ENCODE measurements at regions not wholly inside any gene's neighbourhood (a gene's known extent, or its start where the extent isn't known, plus 50 kb on each side); places are given as distances from the start of the nearest gene placed in this dataset.

DNA sequence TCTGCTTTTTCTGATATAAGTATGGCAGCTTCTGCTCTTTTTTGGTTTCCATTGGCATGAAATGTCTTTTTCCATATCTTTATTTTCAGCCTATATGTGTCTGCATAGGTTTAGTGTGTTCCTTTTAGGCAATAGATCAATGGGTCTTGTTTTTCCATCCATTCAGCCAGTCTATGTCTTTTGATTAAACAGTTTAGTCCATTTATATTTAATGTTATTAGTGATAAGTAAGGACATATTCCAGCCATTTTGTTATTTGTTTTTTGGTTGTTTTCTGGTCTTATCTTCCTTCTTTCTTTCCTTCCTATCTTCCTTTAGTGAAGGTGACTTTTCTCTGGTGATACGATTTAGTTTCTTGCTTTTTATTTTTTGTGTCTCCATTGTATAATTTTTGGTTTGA is 101.3 kb upstream of the LRRC3B start:
- DNase-seq (ENCODE audit: low read depth in 2 of 2) = no peak

DNA sequence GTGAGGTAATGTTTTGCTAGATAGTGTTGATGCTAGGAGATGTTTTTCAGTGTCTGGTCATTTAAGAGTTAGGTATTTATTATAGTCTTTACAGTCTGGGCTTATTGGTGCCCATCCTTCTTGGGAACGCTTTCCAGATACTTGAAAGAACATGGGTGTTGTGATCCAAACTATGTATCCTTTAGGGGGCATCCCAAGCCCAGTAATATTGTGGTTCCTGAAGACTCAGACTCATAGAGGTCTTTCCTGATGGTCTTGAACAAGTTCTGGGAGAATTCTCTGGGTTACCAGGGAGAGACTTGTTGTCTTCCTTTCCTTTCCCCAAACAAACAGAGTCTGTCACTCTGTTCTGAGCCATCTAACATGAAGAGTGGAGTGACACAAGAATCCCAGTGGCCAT is 99.7 kb upstream of the LRRC3B start:
- DNase-seq (ENCODE audit: low read depth in 2 of 2) = no peak

DNA sequence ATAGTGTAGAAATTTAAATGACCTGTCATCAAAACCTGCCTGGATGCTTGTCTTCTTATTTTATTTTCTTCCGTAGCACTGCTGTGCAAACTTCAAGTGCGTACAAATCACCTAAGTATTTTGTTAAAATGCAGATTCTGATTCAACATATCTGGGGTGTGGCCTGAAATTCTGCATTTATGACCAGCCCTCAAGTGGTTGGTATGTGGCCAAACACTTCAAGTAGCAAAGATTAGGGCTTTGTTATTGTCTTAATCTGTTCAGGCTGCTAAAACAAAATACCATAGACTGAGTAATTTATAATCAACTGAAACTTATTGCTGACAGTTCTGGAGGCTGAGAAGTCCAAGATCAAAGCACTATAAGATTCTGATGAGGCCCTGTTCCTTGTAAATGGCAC is 97.6 kb upstream of the LRRC3B start:
- no peak for DNase-seq (ENCODE audit: low read depth in 2 of 2)

DNA sequence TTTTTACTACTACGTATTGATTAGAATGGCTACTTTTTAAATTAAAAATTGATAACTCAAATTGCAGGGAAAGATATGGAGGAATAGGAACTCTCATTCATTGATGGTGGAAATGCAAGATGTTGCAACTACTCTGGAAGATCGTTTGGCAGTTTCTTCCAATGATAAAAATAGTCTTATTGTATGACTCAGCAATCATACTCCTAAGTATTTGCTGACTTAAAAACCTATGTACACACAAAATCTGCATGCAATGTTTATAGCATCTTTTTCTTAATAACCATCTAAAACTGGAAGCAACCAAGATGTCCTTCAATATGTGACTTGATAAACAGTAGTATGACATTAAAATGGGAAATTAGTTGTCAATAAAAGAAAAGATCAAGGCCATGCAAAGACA is 87.4 kb upstream of the LRRC3B start:
- DNase-seq (ENCODE audit: low read depth in 2 of 2) = no peak

DNA sequence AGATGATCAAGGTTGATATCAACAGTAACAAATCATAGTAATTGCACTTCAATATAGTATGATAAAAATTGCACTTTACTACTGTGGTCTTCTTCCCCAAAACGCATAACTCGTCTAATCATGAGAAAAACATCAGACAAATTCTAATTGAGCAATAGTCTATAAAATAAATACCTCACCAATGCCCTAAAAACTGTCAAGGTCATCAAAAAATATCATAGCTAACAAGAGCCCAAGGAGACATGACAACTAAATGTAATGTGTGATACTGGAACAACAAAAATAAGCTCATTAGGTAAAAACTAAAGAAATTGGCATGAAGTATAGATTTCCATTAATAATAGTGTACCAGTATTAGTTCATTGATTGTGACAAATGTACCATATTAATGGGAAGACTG is 85.6 kb upstream of the LRRC3B start:
- no peak for DNase-seq (ENCODE audit: low read depth in 2 of 2)

DNA sequence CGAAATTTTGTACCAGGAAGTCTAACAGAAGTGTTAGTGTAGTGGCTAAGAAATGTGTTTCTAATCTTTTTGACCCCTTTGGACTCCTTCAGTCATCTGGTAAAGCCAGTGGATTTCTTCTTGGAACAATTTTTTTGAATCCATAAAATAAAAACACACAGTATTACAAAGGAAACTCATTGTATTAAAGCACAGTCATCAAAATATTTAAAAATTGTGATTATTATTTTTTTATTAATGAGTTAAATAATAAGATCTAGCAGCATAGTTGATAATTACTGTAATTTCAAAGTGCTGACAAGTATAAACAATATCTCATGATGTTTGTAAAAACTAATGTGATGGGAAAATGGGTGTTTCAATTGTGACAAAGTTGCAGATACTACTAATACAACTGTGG is 72.2 kb upstream of the LRRC3B start:
- DNase-seq (ENCODE audit: low read depth in 2 of 2) = no peak

DNA sequence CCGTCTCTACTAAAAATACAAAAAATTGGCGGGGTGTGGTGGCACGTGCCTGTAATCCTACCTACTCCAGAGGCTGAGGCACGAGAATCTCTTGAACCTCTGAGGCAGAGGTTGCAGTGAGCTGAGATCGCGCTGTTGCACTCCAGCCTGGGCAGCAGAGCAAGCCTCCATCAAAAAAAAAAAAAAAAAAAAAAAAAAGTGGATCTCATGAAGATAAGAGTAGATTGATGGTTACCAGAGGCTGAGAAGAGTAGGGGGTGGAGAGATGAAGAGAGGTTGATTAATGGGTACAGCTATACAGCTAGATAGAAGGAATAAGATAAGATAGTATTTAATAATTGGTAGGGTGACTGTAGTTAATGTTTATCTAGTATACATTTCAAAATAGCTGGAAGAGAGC is 65.9 kb upstream of the LRRC3B start:
- no peak for DNase-seq (ENCODE audit: low read depth in 2 of 2)

DNA sequence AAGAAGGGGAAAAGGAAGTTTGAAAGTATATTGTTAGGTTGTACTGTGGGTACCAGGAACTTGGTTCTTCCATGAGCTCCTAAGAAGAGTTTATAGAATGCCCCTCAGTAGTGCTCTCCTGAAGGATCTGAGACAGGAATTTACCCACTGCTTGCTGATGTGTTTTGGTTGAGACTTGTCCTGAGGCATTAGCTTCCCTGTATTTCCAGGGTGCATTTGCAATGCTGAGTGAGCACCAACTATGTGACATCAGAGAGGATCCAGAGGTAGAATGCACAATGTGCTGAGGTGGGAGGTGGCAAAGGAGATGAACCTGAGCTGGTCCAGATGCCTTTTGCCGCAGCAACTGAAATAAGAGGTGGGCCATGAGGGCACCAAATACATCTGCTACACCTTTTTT is 64.3 kb upstream of the LRRC3B start:
- no peak for DNase-seq (ENCODE audit: low read depth in 2 of 2)

DNA sequence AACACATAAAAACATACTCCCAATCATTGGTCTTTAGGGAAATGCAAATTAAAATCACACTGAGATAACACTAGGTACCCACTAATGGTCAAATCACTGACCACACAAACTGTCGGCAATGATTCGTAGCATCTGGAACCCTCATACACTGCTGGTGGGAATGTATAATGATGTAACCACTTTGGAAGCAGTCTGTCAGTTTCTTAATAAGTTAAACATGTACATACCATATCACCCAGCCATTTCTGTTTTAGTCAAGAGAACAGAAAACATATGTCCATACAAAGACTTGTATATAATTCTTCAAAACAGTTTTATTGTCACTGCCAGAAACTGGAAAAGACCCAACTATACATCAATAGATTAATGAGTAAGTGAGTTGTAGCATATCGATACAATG is 63.3 kb upstream of the LRRC3B start:
- no peak for DNase-seq (ENCODE audit: low read depth in 2 of 2)

DNA sequence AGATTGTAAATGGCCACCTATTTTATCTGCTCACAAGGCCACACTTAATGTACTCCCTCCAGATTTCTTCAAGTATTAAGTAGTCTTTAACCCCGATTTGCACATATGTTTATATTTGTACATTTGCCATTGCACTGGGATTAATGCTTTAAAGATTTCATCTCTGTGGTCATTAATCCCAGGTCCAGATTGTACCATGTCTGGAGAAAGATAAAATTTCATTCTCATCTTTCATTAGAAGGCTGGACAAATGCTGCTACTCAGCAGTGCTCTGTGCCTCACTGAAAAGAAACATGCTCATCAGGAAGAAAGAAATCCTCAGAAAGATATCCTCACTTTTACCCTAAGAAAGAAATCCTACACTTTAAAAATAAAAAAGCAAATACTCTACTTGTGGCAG is 62.5 kb upstream of the LRRC3B start:
- no peak for DNase-seq (ENCODE audit: low read depth in 2 of 2)

DNA sequence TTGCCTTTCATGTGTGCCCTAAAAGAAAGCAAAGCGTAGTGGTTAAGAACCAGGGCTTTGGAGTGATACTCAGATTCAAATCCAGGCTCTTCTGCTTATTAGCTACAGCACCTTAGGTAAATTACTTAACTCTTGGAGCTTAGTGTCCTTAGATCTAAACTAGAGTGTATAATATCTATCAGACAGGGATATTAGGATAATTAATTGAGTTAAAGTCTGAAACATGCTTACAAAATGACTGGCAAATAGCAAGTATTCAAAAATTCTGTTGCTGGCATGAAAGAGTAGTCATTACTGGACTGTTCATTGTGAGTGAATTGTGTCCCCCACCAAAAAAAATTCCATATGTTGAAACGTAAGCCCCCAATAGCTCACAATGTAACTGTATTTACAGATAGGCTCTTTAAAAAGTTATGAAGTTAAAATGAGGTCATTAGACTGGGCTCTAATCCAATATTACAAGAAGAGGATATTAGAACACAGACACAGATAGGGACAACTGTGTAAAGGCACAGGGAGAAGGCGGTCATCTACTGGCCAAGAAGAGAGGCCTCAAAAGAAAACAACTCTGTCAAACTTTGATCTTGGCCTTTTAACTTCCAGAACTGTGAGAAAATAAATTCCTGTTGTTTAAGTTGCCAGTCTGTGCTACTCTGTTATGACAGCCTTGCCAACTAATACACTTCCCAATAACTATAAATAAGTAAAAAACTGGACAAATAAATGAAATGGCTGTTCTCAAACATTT is 60.4 kb upstream of the LRRC3B start:
- no peak for DNase-seq (ENCODE audit: low read depth in 2 of 2)
